ENCODE measurements at regions not wholly inside any gene's neighbourhood (a gene's known extent, or its start where the extent isn't known, plus 50 kb on each side); places are given as distances from the start of the nearest gene placed in this dataset.

DNA sequence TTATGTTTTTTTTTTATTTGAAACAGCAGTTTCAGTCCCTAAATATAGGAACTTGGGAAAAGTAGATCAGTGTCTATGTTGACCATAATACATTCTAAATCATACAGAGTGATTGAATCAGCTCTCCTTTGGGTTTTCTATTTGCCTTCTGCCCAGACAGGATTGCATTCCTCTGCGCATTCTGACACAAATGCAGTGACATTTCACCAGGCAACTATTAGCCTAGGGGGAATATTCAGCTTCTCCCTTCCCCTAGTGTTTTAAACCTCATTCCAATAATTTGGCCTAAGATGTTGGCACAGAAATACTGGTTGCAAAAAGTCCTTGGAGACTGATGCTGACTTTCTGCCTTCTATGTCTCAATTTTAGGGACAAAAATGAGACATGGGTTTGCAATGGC, 172.8 kb downstream of the PTGER3 start:
- TF ChIP-seq, protein P1, sequence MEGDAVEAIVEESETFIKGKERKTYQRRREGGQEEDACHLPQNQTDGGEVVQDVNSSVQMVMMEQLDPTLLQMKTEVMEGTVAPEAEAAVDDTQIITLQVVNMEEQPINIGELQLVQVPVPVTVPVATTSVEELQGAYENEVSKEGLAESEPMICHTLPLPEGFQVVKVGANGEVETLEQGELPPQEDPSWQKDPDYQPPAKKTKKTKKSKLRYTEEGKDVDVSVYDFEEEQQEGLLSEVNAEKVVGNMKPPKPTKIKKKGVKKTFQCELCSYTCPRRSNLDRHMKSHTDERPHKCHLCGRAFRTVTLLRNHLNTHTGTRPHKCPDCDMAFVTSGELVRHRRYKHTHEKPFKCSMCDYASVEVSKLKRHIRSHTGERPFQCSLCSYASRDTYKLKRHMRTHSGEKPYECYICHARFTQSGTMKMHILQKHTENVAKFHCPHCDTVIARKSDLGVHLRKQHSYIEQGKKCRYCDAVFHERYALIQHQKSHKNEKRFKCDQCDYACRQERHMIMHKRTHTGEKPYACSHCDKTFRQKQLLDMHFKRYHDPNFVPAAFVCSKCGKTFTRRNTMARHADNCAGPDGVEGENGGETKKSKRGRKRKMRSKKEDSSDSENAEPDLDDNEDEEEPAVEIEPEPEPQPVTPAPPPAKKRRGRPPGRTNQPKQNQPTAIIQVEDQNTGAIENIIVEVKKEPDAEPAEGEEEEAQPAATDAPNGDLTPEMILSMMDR (IDR thresholded peaks at IDR 0.05), result no peak
- no peak for TF ChIP-seq POLR2A (IDR thresholded peaks at IDR 0.05)
